ENCODE measurements at regions not wholly inside any gene's neighbourhood (a gene's known extent, or its start where the extent isn't known, plus 50 kb on each side); places are given as distances from the start of the nearest gene placed in this dataset.

DNA sequence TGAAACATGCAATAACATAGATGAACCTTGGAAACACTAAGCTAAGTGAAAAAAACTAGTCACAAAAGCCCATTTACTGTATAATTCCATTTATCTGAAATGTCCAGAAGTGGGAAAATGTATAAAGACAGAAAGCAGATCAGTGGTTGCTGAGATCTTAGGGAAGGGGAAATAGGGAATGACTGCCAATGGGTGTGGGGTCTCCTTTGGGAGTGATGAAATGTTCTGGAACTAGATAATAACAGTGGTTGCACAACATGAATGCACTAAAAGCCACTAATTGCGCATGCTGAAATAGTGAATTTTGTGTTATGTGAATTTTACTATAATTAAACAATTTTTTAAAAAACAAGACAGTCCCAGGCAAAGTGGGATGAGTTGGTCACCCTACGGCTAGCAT lies 472.8 kb downstream of the CCDC171 start:
- DNase-seq = no peak

DNA sequence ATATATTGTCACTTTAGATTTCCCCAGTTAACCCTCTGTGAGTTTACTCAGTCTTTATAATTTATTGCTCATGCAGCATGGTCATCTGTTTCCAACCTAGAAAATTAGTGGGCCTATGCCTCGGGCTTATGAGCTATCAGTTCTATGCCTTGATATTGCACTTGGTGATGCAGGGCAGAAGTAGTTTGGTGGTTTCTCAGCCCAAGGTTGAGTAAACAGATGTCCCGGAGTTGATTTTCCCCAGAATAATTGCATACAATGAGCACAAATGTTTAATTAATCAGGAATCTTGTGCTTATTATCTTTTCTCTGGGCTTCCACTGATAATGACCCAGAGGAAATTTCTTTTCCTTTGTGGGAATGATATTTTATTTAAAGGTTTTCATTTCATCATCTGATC lies 474.0 kb downstream of the CCDC171 start:
- DNase-seq = no peak

DNA sequence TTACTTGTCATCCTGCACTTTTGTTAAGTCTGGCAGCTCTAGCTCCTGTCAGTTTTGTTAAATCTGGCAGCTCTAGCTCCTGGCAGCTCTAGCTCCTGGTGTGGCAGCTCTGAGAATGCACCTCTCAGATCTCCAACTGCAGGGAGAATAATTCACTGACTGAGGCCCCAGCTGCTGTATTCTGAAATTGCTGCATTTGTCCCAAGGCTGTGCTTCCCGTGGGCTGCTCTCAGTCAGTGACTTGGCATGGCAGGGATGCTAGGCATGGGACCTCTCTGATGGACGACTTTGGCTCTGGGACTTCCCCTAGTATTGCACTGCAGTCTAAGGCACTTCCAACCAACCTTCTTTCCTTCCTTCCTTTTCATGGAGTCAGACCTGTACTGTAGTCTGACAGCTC lies 475.7 kb downstream of the CCDC171 start:
- no peak for DNase-seq

DNA sequence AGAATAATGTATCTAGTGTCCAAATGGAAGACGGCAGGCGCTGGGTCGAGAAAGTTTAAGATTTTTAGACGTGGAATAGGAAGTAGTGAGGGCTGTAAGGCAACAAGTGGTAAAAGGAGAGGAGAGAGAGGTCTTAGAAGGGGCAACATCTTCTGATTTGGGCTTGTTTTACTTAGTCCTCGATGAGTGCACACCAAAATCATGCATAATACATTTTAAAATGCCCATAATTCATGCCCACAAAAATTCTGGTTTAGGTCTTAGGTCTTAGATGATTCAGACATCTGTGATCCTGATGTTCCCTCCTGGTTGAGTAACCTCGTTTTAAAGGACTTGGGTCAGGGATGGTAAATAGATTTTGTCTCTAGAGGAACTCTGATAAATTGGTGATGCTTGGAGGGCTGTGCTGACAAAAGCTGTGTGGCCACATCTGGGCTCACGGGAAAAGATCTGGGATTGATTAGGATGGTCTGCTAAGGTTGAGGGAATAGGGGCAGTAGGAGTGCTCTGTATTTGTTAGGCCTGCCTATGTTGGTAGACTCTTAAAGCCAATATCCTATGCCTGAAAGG lies 476.3 kb downstream of the CCDC171 start:
- DNase-seq = no peak

DNA sequence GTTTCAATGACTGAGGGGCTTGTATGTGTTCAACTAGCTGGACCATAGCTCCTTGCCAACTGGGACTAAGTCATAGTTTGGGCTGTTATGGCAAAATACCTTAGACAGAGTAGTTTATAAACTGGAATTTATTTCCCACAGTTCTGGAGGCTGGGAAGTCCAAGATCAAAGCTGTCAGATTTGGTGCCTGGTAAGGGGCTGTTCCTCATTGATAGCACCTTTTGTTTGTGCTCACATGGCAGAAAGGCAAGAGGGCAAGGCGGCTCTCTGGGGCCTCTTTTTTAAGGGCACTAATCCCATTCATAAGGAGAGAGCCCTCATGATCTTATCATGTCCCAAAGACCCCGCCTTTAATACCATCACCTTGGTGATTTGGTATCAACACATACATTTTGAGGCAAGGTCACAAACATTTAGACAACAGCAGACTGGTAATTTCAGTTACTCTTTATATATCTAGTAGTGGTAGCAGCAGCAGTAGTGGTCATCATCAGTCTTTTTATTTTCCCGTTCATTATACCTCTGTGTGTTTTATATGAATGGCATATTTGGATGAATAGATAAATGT lies 477.0 kb downstream of the CCDC171 start:
- DNase-seq = no peak

DNA sequence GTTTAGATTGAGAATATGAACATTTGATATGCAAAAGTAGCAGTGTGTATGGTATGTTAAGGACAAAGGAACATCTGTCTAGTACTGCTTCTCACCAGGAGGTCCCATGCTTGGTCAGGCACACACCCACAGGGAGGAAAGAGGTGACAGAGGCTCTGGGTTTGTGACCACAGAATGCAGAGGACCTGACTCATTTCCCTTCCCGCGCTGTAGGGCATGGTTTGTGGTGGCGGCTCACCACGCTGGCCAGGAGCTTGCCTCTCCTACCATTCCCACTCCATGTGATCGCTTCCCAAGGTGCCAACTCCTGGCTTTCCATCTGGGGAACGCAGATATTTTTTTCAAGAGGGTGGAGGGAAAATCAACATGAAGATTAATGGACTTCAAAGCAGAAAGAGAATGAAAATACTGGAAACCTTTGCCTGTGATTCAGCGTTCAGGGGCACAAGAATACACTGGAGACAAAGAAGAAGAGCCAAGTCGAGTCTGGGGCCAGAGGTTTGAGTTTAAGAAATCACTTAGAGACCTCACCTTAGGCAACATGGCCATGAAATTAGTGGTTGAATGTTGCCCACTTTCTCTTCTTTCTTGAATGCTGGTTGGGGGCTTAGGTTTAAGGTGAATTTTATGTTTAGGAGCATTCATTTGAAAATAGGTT lies 477.8 kb downstream of the CCDC171 start:
- peak; percentile 80 for DNase-seq

DNA sequence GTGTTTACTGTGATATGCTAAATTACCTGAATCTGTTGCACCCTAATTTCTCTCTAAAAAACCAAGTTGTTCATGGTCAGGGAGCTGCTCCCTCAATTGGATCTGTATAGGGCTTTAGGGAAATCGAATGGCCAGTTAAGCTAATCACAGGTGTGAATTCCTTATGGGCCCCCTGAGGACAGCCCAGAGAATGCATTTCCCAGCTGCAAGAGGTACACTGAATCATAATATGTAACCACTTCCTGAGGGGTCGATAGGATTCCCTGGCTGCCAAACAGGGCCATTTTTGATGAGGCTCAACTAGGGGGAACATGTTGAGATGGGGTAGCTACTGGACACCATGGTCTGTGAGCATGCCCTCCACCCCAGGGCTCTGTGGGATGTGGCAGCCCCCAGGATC lies 478.6 kb downstream of the CCDC171 start:
- no peak for DNase-seq

DNA sequence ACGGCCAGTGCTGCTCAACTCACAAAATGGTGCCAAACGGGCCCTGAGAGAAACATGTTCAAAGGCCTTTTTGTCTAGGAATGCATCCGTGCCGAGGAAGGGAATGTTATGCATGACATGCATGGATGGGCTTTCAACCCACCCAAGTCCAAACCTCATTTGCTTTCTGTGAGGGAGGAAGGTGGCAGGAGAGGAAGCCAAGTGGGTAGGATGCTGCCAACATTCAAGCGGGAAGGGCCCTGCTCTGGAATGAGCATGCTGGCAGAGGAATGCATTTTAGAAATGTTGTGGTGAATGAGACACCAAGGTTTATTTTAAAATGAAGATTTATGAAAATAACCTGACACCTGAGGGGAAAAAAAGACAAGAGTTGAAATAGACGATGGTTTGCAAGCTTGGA lies 479.1 kb downstream of the CCDC171 start:
- no peak for DNase-seq

DNA sequence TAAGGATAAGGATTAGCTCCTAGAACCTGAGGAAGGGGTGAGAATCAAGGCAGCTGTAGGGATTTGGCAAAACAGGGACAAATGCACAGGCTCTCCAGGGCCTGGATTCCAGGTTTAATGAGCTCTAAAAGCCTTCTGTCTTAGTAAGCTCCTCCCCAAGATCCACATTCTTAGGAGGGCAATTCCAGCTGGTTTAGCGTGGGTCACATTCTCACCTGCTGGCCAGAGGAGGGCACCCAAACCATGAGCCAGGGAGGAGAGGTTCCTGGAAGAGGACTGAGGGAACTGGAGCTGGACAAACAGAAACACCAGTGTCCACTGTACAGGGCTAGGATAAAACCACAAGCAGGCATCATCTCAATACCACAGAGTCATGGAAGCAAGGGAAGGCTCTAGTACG lies 480.0 kb downstream of the CCDC171 start:
- no peak for DNase-seq

DNA sequence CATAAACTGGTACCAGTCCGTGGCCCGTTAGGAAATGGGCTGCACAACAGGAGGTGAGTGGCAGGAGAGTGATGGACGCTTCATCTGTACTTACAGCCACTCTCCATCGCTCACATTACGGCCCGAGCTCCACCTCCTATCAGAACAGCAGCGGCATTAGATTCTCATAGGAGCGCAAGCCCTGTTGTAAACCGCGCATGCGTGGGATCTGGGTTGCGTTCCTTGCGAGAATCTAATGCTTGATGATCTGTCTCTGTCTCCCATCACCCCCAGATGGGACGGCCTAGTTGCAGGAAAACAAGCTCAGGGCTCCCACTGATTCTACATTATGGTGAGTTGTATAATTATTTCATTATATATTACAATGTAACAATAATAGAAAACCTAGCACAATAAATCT lies 480.4 kb downstream of the CCDC171 start:
- no peak for DNase-seq

DNA sequence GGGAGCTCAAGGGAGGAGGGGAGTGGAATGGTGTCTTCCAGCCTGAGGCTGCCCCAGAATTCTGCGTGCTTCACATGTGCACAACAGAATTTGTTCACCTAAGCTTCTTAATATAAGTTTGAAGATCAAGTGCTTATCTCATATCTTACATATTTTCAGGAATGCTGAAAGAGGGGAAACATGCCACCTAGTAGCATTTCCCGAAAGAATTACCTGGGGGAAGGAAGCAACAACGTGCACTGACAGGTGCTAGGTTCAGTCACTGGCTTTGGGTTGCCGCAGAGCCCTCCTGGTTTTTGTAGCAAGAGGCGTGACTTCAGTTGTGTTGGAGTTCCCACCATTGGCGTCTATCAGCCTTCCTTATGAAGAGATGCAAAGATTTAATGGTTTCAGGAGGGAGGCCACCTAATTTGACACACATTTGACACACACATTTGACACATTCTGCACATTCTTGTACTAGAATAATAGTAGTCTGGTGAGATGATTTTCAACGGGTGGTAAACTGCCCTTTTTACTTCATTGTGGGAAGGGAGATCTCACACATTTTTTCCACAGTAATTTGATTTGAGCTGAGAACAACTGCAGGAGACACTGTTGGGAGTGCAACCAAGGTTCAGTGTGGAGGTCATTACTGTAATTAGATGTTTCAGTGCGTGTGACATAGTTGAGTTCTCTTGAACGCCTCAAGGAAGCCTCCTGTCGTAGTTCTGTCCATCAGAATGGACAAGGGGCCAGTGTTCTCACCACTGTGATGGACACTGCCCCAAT lies 481.3 kb downstream of the CCDC171 start:
- no peak for DNase-seq

DNA sequence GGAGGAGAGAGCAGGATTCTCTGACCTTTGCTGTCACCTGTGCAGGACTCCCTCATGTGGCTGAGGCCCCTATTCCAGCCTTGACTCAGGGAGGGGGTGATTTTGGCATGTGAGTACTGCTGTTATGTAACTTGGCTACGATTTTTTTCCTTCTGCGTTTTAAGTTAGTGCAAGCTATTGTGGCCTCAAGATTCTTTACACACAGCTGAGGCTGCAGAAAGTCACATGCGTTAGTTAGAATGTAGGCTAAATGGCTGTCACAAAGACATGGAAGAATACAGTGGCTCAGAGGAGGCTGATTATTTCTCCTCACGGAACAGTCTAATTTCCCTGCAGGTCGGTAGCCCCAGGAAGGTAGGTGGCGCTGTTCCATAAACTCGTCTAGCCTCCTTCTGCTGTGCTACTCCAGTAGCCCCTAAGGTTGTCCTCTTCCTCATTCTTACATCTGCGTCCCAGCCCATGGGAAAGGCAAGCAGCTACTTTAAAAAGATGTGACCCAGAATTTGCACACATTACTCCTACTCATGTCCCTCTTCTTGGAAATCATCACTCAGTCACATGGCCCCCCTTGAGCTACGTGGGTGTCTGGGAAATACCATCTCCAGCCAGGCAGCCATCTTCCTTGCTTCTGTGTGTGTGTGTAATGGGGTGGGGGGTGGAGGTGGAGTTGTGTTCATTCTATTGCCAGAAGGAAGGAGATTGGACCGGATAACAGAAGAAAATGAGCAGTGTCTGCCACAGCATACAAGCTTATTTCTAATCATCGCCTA lies 486.6 kb downstream of the CCDC171 start:
- peak; percentile 16 for DNase-seq

DNA sequence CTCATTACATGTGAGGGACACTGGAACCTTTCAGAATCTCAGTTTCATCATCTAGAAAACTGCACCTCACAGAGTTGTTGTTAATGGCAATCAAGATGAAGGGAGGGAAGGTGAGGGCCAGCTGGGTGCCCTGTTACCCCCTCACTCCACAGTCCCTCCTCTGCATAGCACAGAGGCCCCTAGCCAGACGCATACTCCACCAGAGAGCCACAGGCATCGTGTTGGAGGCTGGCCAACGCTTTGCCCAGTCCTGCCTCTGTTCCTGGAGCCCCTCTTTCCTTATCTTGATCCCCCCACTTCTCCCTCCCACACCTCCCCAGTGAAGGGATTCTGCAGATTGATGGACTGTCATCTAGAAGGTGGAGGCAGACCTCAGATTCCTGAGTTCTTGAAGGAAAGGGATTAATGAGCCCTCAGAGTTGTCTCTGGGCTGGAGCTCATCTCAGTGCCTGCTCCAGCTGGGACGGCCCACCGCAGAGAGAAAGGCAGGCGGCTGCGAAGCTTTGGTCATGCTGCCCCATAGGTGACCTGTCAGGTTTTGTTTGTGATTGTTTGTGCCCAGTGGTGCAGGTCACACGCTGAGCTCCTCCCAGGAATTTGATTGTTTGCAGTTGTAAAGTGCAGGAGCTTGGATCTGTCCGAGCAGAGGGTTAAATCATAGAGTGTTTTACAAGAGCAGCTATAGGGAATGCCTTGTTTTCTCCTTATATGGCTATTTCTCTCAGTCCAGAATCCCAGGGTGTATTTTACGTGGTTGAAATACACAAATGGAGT lies 487.3 kb downstream of the CCDC171 start:
- DNase-seq = no peak

DNA sequence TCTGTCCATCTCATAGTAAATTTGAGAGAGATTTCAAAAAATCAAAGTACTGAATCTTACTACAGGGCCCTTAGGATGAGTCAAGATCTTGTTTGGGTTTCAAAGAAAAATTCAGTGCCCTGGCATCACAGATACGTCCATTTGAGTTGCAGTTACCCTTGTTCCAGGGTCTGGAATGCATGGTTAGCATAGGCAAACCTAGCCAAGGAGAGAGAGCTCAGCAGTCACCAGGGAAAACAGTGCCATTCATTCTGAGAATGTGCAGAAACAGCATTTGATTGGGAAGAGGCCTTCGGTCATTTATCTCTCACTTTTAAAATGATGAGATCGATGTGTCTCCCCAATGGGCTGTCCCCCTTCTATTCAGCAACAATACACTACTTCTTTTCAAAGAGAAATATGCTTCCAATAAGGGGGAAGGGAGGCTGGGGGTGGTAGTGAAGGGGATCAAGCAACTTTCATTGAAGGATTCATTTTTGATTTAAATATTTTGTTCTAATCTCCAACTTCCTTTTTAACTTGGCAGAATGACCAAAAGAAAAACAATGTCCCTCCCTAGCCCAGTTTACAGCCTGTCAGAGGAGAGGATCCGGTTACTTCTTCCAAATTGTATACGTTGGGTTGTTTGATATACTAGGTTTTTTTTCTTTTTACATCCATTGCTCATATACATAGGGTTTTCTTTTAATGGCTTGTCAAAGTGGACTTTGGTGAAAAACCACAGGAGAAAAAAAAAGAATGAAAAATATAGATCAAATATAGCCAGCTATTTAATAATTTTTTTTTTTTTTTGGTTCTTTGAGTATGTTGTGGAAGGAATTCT lies 491.1 kb downstream of the CCDC171 start:
- DNase-seq = no peak

DNA sequence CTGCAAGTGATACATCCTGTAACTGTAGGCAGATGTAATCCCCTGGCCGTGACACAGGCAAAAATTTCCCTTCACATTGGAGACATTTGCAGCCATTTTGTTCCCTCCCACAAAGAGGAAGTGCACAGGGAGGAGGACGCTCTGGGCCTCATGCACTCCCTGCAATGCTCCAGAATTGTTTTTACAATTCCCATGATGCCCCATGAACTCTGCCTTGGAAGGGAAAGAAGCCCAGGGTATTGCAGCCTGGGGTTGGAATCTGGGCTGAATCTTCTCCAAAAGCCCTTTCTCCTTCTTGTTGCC lies 491.7 kb downstream of the CCDC171 start:
- DNase-seq = peak; percentile 47

DNA sequence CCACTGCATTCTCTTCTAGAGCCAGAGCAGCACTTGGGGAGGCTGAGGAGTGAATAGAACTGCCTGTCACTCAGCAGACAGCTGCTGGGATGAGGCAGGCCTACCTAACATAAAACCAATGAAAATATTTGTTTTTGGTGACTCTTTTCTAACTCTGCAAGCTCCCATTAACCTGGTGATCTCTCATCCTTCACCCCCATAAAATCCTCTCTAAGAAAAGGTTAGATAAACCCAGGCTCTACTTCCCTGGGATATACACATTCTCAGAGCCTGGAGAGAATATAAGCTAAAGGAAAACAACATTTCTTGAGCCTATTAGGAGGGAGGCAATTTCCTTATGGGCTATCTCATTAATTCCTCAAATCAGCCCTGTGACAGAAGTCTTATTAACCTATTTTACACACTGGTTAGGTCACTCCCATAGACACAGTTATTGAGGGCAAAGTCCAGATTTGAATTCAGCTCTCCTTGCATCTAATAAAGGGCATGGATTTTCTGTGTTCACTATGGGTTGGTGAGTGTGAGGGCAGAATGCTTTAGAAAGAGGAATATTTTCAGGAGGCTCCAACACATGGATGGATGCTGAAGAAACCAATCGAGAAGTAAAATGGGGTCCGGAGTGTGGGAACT lies 492.9 kb downstream of the CCDC171 start:
- no peak for DNase-seq

DNA sequence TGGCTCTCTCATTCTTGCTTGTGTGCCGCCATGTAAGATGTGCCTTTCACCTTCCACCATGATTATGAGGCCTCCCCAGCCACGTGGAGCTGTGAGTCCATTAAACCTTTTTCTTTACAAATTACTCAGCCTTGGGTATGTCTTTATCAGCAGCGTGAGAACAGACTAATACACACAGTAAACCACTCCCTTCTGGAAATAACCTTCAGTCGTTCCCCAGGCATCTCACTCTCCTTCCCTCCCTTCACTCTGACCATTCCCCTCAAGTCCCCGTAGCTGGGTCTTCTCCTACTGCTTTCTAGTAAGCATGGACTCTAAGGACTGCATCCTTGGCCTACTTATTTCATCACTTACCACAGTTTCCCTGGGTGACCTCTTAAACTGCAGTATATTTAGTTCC lies 493.9 kb downstream of the CCDC171 start:
- DNase-seq = peak; percentile 18

DNA sequence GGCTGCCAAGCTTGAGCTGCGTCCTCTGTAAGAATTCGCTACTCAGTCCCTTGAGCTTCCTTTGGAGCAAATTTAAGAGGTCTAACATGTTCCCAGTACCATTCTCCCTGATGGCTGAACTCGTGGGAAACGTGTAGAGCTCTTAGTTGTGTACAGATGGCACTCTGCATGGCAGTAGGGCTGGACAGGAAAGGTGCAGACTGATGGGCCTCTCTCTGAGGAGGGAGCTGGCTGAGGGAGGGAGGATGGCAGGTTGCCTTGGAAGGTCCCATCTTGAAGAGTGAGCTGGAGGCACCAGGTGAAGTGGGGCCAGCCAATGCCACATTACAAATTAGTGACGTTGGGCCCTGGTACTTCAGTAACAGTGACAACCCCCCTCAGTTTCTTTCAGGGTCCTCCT lies 495.3 kb downstream of the CCDC171 start:
- no peak for DNase-seq

DNA sequence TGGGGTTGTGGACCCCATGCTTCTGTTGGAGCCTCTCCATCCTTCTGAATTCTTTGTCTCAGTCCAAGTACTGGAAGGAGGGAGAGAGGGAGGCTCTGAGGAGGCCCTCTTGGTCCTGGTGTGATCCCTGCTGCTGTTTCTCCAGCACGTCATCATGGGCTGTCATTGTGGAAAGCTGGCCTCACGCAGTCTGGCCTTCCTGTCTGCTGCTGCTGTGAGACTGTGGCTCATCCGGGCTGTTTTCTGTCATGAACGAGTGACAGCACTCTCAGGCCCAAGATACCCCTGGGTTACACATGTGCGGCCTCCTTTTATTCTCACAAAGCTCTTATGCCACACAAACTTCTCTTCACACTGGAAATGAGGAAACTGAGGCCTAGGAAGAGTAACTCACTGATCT lies 499.3 kb downstream of the CCDC171 start:
- DNase-seq = no peak

DNA sequence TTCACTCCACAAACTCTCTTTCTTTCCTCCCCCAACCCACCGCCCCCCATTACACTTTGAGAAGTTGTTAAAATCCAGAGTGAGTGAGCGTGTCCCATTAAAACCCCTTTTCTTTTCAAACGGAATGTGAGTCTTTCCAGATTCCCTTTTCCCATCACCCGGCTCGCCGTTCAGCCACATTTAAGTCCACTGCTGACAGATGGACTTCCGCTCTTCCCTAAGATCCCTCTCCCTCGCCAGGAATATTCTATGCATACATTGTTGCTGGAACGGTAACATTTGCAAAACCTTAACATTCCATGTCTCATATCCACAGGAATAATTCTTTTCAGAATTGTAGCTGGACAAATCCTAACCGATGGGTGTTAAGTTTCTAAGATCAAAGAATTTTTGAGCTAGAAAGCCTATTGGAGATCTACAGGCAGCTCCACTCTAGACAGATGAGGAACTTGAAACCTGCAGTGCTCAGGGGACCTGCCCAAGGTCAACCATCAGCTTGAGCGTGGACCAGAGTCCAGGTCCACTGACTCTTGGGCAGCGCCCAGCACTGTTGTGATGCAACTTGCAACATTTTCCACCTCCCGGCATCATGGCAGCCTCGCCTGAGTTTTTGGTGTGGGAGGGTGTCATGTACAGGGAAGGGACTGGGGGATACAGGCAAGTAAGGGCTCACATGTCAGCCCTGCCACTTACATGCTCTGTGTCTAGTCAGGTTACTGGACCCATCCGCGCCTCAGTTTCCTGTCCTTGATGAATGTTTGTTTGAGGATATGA lies 500.1 kb downstream of the CCDC171 start:
- DNase-seq = no peak

DNA sequence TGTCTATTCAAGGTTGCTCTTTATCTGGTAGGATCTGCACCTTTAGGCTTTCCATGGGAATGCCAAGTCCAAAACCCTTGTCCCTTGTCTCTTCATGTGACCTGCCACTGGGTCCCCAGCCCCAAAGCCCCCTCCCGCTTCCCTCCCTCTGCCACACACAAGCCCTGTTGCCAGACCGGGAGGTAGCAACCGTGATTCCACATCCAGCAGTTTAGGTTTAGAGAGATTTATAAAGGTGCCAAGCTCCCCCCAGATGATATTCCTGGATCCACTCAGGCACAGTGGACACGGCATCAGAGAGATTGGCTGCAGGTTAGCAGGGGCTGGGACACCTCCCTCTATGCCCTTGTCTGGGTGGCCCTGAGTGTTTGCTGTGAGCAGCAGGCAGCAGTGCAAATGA lies 504.7 kb downstream of the CCDC171 start:
- no peak for DNase-seq

All from MV-4-11 (cell line).